ENCODE measurements at regions not wholly inside any gene's neighbourhood (a gene's known extent, or its start where the extent isn't known, plus 50 kb on each side); places are given as distances from the start of the nearest gene placed in this dataset.

DNA sequence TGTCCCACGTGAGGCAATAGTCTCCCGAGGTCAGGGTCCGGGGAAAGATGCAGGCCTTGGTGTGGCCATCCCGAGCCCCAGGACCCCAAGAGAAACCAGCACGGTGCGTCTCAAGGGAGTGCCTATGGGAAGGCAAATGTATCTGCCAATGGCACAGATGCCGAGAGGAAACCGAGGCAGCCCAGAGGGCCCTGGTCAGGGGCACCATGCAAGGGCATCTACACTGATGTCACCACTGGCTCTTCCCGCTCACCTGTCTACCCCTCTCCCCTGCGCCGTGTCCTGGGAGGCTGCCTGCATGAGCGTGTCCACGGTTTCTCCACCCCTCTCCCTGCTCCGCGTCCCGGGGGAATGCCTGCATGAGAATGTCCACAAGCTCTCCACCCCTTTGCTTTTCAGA is 1318.8 kb downstream of the TBC1D22A start:
- no peak overlapping the region for H3K4me3 ChIP-seq
- H3K27ac ChIP-seq = no peak overlapping the region
- H3K27me3 ChIP-seq = no peaks in the 10 kb centered on the region
- no peaks in the 10 kb centered on the region for H3K36me3 ChIP-seq
- DNase-seq (ENCODE audit: low spot score) = no peak
- TF ChIP-seq, protein P1, sequence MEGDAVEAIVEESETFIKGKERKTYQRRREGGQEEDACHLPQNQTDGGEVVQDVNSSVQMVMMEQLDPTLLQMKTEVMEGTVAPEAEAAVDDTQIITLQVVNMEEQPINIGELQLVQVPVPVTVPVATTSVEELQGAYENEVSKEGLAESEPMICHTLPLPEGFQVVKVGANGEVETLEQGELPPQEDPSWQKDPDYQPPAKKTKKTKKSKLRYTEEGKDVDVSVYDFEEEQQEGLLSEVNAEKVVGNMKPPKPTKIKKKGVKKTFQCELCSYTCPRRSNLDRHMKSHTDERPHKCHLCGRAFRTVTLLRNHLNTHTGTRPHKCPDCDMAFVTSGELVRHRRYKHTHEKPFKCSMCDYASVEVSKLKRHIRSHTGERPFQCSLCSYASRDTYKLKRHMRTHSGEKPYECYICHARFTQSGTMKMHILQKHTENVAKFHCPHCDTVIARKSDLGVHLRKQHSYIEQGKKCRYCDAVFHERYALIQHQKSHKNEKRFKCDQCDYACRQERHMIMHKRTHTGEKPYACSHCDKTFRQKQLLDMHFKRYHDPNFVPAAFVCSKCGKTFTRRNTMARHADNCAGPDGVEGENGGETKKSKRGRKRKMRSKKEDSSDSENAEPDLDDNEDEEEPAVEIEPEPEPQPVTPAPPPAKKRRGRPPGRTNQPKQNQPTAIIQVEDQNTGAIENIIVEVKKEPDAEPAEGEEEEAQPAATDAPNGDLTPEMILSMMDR (IDR thresholded peaks at IDR 0.05) = no peak
- no peaks in the 10 kb centered on the region for H3K4me1 ChIP-seq
- no peaks in the 10 kb centered on the region for H3K9me3 ChIP-seq

DNA sequence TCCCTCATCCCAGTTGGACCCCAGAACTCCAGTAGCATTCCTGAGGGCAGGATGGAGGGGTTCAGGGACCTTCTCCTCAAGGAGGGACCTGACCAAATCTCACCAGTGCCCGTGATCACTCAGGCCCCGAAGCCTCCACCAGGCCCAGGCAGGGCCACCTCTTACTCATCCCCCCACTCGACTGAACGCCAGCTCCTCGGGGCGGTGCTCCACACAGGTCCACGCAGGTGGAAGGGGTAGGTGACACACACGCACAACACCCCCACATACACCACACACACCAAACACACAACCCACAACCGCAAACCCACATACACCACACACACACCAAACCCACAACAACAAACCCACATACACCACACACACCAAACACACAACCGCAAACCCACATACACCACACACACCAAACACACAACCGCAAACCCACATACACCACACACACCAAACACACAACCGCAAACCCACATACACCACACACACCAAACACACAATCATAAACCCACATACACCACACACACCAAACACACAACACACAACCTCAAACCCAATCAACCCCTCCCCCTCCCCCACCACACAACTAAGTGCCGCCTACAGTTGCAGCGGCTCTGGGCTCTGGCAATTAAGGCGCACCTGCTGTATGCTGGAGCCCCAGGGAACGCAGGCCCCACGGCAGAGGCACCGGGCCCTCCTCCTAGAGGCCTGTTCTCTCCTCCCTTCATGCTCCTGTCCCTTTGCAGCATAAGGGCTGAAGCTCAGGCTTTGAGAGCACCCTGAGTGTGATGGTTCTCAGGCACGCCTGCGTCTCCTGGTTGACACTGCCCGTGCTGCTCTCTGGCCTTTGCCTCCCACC is 1318.1 kb downstream of the TBC1D22A start:
- TF ChIP-seq, protein P1 (IDR thresholded peaks at IDR 0.05) = no peak
- DNase-seq (ENCODE audit: low spot score) = no peak
- no peaks in the 10 kb centered on the region for H3K4me1 ChIP-seq
- H3K9me3 ChIP-seq = no peaks in the 10 kb centered on the region
- H3K27ac ChIP-seq = no peak overlapping the region
- no peaks in the 10 kb centered on the region for H3K36me3 ChIP-seq
- no peaks in the 10 kb centered on the region for H3K27me3 ChIP-seq
- no peak overlapping the region for H3K4me3 ChIP-seq

DNA sequence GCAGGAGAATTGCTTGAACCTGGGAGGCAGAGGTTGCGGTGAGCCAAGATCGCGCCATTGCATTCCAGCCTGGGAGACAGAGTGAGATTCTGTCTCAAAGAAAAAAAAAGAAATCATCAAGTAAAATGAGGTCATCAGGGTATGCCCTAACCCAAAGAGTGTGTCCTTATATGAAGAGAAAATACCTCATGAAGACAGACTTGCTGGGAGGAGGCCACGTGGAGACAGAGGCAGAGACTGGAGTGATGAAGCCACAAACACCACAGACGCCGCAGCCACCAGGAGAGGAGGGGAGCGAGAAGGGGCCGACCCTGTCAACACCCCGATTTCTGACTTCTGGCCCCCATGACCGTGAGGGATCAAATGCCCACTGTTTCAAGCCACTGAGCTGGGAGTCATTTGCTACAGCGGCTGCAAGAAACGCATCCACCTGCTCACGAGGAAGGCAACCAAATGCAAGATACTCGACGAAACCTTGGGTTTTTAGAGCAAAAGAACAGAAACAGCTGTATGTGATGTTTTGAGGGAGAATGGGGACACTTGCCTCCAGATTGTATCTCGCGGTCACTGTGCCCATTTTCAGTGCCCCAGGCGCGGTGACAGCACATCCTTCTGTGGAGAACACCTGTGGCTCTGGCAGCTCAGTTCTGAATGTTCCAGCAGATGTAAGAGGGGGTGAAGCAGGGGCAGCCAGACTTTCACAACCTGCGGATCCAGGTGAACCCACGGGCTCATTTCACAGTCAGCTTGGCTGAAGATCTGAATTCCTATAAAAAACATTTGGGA is 1317.2 kb downstream of the TBC1D22A start:
- Histone ChIP-seq H3K4me1 (no peaks in the 10 kb centered on the region), H3K27me3 (no peaks in the 10 kb centered on the region), H3K4me3 (no peak overlapping the region), H3K9me3 (no peaks in the 10 kb centered on the region), H3K36me3 (no peaks in the 10 kb centered on the region), H3K27ac (no peak overlapping the region)
- TF ChIP-seq, protein P1 (IDR thresholded peaks at IDR 0.05) = no peak
- no peak for DNase-seq (ENCODE audit: low spot score)

DNA sequence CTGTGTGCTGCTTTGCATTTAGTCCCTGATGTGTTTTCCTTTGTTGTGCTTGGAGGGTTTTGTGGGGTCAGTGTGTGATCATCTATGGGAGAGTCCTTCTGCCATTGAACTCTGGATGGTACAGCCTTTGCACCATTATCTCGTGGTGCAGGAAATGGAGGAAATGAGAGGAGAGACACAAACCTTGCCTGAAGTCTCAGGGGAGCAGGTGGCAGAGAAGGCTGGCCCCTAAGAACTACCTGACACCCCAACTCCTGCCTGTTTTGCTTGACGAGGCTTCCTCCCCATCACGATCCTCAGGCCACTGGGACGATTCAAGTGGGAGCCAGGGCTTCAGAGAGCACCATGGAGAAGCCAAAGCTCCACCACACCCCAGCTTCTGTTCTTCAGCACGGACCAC is 1316.4 kb downstream of the TBC1D22A start:
- Histone ChIP-seq H3K27me3 (no peaks in the 10 kb centered on the region), H3K27ac (no peak overlapping the region), H3K4me3 (no peak overlapping the region), H3K36me3 (no peaks in the 10 kb centered on the region), H3K9me3 (no peaks in the 10 kb centered on the region), H3K4me1 (no peaks in the 10 kb centered on the region)
- DNase-seq (ENCODE audit: low spot score) = no peak
- TF ChIP-seq, protein P1 (IDR thresholded peaks at IDR 0.05) = no peak

DNA sequence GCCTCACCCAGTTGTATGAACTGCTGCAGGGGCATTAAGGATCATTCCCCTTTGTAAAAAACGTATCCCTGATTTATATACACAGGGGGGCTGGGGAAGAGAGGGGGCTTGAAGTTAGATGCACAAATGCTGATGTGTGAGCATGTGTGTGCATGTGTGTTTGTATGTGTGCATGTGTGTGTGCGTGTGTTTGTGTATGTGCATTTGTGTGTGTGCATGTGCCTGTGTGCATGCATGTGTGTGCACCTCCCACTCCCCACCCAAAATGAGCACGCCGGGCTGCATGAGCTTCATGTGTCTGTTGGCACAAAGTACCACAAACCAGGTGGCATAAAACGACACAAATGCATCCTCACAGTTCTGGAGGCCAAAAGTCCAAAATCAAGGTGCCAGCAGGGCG is 1315.2 kb downstream of the TBC1D22A start:
- H3K27ac ChIP-seq = no peak overlapping the region
- H3K9me3 ChIP-seq = no peaks in the 10 kb centered on the region
- no peak overlapping the region for H3K4me3 ChIP-seq
- TF ChIP-seq, protein P1 (IDR thresholded peaks at IDR 0.05) = no peak
- H3K27me3 ChIP-seq = no peaks in the 10 kb centered on the region
- H3K4me1 ChIP-seq = no peaks in the 10 kb centered on the region
- H3K36me3 ChIP-seq = no peaks in the 10 kb centered on the region
- DNase-seq (ENCODE audit: low spot score) = no peak

Measured in right atrium auricular region (tissue), 2 donors.